GM12872 (cell line): ENCODE measurements at regions not wholly inside any gene's neighbourhood (a gene's known extent, or its start where the extent isn't known, plus 50 kb on each side); places are given as distances from the start of the nearest gene placed in this dataset.

Source experiments
- TF ChIP-seq, protein P1 (sequence below): IDR thresholded peaks from 3 replicates; pipeline ENCODE4 v1.5.1; 2011; ENCODE audit warnings: low read depth, mild to moderate bottlenecking, low read length, moderate library complexity; ENCODE audit not compliant: insufficient read depth

DNA sequence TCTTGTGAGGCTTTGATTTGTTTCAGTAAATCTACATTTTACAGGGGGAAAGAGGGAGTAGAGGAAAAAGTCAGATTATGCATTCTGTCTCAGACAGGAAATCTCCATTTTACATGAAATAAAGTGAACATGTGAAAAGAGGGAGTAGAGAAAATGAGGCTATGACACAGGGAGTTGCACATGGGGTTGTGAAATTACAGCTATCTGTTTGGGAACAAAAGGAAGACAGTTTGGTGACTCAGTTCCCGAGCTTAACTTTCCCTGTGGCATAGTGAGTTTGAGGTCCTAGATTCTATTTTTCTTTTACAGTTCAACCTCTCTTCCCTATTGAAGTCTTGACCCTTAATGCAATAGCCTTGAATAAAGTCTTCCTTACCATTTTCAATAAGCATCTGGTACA is 63.2 kb upstream of the AGR3 start:
- TF ChIP-seq, protein P1, sequence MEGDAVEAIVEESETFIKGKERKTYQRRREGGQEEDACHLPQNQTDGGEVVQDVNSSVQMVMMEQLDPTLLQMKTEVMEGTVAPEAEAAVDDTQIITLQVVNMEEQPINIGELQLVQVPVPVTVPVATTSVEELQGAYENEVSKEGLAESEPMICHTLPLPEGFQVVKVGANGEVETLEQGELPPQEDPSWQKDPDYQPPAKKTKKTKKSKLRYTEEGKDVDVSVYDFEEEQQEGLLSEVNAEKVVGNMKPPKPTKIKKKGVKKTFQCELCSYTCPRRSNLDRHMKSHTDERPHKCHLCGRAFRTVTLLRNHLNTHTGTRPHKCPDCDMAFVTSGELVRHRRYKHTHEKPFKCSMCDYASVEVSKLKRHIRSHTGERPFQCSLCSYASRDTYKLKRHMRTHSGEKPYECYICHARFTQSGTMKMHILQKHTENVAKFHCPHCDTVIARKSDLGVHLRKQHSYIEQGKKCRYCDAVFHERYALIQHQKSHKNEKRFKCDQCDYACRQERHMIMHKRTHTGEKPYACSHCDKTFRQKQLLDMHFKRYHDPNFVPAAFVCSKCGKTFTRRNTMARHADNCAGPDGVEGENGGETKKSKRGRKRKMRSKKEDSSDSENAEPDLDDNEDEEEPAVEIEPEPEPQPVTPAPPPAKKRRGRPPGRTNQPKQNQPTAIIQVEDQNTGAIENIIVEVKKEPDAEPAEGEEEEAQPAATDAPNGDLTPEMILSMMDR = no peak

DNA sequence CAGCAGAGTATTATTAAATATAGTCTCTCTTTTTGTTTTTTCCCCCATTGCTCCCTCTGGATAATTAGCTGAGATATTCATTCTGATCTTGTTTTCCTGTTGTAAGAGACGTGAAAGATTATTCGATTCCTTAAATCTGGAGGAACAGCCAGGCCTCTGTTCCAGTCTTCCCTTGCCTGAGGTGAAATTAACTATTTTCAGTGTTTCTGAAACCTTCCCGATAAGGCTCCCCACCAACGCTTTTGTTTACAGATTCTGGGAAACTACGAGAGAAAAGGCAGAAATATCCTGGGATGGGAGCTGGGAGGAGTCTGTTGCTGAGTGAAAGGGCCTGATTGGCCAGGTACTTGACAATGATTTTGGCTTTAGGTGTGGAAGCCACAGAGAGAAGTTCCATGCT is 63.6 kb upstream of the AGR3 start:
- TF ChIP-seq, protein P1 = no peak

DNA sequence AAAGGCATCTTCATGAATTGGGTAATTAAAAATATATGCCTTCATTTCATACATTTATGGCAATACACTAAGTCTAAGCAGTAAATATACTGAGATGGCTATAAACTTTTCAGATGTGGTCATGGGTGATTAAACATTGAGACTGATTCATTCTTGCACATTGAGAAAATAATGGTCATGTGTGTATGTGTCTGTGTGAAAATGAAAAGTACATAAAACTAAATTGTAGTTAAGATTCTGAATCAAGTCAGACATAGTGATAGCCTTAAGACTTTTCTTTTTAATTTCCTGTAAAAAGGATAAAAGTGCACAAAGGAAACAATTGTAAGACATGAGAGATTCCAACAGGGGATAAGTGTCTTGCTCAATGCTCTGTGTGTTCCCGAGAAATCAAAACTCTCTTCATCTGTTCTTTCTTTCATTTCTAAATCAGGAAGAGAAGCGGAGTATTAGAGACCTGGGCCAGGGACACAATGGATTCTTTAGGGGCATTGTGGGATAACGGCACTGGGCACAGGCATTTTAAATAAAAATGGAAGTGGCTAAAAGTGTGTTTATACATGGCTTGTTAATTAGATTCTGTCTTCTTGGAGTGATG is 69.8 kb upstream of the AGR3 start:
- TF ChIP-seq, protein P1 = no peak

DNA sequence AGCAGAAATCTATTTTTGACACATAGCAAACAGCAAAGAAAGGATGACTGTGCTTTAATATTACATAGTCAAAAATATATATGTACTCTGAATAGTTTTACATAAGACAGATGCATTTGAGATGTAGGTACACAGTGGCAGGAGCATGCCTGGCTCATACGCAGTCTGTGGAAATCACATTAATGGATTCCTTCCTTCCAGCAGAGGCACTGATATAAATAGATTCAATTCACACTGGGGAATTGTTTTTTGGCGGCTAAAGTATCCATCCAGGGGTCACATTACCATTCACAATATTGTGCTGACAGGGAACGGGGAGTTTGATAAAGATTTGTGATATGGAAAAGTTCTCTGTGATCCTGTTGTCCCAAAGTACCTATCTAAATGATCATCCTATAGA is 72.5 kb upstream of the AGR3 start:
- TF ChIP-seq, protein P1 = no peak

DNA sequence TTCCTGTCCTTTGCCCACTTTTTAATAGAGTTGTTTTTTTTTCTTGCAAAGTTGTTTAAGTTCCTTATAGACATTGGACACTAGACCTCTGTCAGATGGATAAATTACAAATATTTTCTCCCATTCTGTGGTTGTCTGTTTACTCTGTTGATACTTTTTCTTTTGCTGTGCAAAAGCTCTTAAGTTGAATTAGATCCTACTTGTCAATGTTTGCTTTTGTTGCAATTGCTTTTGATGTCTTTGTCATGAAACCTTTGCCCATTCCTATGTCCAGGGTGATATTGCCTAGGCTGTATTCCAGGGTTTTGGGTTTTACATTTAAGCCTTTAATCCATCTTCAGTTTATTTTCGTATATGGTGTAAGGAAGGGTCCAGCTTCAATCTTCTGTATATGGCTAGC is 76.9 kb upstream of the AGR3 start:
- TF ChIP-seq, protein P1 = no peak

DNA sequence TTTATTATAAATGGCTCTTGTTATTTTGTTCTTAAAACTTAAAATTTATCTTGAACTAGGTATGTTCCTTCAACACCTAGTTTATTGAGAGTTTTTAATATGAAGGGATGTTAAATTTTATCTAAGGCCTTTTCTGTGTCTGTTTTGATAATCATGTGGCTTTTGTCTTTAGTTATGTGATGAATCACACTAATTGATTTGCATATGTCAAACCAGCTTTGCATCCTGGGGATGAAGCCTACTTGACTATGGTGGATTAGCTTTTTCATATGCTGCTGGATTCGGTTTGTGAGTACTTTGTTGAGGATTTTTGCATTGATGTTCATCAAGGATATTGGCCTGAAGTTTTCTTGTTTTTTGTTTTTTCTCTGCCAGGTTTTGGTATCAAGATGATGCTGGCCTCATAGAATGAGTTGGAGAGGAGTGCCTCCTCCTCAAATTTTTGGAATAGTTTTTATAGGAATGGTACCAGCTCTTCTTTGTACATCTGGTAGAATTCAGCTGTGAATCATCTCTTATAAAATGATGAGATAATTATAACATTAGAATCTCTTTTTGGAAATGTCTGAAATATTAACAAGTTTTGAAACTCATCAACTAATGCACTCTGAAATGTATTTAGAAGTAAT is 78.7 kb upstream of the AGR3 start:
- TF ChIP-seq, protein P1 = no peak

DNA sequence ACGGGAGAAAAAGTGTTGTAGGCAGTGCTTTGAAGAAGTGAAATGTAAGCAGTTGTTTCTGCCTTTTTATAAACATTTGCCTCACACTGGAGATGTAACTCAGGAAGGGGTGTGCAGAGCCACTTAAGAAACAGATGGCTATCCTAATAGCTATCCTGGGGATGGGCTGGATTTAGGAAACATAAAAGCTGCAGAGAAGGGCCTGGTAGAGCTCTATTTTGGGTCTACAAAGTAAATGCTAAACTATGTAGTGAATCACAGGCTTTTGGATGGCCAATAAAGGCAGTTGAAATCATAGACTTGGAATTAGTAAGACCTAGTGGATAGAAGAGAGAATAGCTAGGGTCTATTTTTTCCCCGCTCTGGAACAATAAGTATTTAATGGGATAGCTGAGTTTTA is 79.9 kb upstream of the AGR3 start:
- TF ChIP-seq, protein P1 = no peak

DNA sequence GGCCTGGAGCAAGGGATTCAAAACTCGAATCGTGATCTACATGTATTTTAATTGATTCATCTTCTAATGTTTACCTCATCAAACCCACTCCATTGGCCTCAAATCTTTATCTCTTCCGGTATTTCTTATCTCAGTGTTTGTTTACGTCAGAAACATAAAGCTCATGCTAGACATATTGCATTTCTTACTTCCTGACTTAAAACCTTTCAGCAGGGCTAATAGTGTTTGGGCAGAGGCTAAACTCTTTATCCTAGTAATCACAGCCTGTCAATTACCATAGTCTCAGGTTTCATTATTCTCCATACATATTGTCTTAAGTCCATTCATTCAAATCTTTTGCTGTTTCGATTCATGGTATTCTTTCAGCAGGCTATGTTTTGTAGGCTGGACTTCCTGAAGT is 81.3 kb upstream of the AGR3 start:
- TF ChIP-seq, protein P1 = no peak
